ENCODE measurements at regions not wholly inside any gene's neighbourhood (a gene's known extent, or its start where the extent isn't known, plus 50 kb on each side); places are given as distances from the start of the nearest gene placed in this dataset.

DNA sequence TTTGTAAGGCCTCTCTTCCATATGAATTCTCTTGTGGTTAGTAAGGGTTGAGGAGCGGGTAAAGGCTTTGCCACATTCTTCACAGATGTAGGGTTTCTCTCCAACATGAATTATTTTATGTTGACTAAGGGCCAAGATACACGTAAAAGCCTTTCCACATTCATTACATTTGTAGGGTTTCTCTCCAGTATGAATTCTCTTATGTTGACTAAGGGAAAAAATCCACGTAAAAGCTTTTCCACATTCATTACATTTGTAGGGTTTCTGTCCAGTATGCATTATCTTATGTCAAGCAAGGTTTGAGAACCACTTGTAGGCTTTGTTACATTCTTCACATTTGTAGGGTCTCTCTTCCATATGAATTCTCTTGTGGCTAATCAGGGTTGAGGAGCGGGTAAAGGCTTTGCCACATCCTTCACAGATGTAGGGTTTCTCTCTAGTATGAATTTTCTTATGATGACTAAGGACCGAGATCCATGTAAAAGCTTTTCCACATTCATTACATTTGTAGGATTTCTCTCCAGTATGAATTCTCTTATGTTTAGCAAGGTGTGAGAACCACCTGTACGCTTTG, 493.0 kb downstream of the ZNF479 start:
- no peaks in the 10 kb centered on the region for H3K27me3 ChIP-seq (ENCODE audit: control insufficient read depth in 2 of 2, insufficient read depth in 2 of 2, low read length in 2 of 2)
- intact Hi-C loops (cut with micrococcal nuclease) (no loop called here), dilution Hi-C loops (cut with MboI; ENCODE audit: extremely low pct_ligation_motif_present, low sequenced_read_pairs) (no loop called here)
- no peak overlapping the region for H3K4me2 ChIP-seq (ENCODE audit: insufficient read depth, low read length)
- H3K9me1 ChIP-seq (replicated peaks; ENCODE audit: control insufficient read depth, extremely low read depth, insufficient read depth, low read length), result no peaks in the 10 kb centered on the region
- H3K36me3 ChIP-seq (ENCODE audit: control insufficient read depth in 2 of 2, extremely low read depth in 1 of 2, insufficient read depth in 2 of 2, low read length in 2 of 2), result no peaks in the 10 kb centered on the region
- ChIA-PET CTCF (no interaction called here), POLR2A (no interaction called here)
- H2AFZ ChIP-seq (ENCODE audit: low read depth, low read length), result no peak overlapping the region
- TF ChIP-seq EZH2 (IDR thresholded peaks at IDR 0.05; ENCODE audit: borderline replicate concordance, low read depth, low read length, severe bottlenecking), result no peak
- H3K79me2 ChIP-seq (ENCODE audit: control insufficient read depth, insufficient read depth, low read length), result no peaks in the 10 kb centered on the region
- no peak overlapping the region for H3K4me3 ChIP-seq (replicated peaks in 1 of 3; ENCODE audit: insufficient read depth in 1 of 3, low read depth in 1 of 3, low read length in 3 of 3)
- no peaks in the 10 kb centered on the region for H4K20me1 ChIP-seq (replicated peaks; ENCODE audit: control insufficient read depth, extremely low read depth, insufficient read depth, low read length)
- no TSS peak for BruUV-seq (replicated peaks)
- peaks cover 15% of the 10 kb centered on the region for H3K9me3 ChIP-seq (replicated peaks; ENCODE audit: control insufficient read depth, insufficient read depth, low read length)
- FAIRE-seq (no peak), DNase-seq (ENCODE audit: low read depth, low spot score) (no peak)
- no peak overlapping the region for H3K27ac ChIP-seq (ENCODE audit: insufficient read depth, low read depth, low read length)
- no peak overlapping the region for H3K9ac ChIP-seq (replicated peaks; ENCODE audit: extremely low read depth, insufficient read depth, low read length)
- H3K4me1 ChIP-seq (ENCODE audit: control insufficient read depth, extremely low read depth, insufficient read depth, low read length), result no peaks in the 10 kb centered on the region

- Histone ChIP-seq H3K4me2 (ENCODE audit: insufficient read depth, low read length) (no peak overlapping the region), H3K9me3 (replicated peaks; ENCODE audit: control insufficient read depth, insufficient read depth, low read length) (peaks cover 8% of the 10 kb centered on the region), H3K4me1 (ENCODE audit: control insufficient read depth, extremely low read depth, insufficient read depth, low read length) (no peaks in the 10 kb centered on the region), H3K36me3 (ENCODE audit: control insufficient read depth in 2 of 2, extremely low read depth in 1 of 2, insufficient read depth in 2 of 2, low read length in 2 of 2) (no peaks in the 10 kb centered on the region), H3K9ac (replicated peaks; ENCODE audit: extremely low read depth, insufficient read depth, low read length) (no peak overlapping the region), H3K9me1 (replicated peaks; ENCODE audit: control insufficient read depth, extremely low read depth, insufficient read depth, low read length) (no peaks in the 10 kb centered on the region), H3K4me3 (replicated peaks in 1 of 3; ENCODE audit: insufficient read depth in 1 of 3, low read depth in 1 of 3, low read length in 3 of 3) (no peak overlapping the region), H4K20me1 (replicated peaks; ENCODE audit: control insufficient read depth, extremely low read depth, insufficient read depth, low read length) (no peaks in the 10 kb centered on the region), H3K27ac (ENCODE audit: insufficient read depth, low read depth, low read length) (no peak overlapping the region), H3K27me3 (ENCODE audit: control insufficient read depth in 2 of 2, insufficient read depth in 2 of 2, low read length in 2 of 2) (no peaks in the 10 kb centered on the region), H2AFZ (ENCODE audit: low read depth, low read length) (no peak overlapping the region), H3K79me2 (ENCODE audit: control insufficient read depth, insufficient read depth, low read length) (no peaks in the 10 kb centered on the region)
- dilution Hi-C loops (cut with MboI; ENCODE audit: extremely low pct_ligation_motif_present, low sequenced_read_pairs), result no loop called here
- intact Hi-C loops (cut with micrococcal nuclease), result no loop called here
- DNase-seq (ENCODE audit: low read depth, low spot score) (no peak), FAIRE-seq (no peak)
- ChIA-PET CTCF (no interaction called here), POLR2A (no interaction called here)
- TF ChIP-seq MYC (IDR thresholded peaks at IDR 0.05; ENCODE audit: low read depth, low read length) (no peak), JUN (IDR thresholded peaks at IDR 0.05; ENCODE audit: borderline replicate concordance, insufficient read depth, insufficient read length, low read depth) (no peak), POLR2A (IDR thresholded peaks at IDR 0.05; ENCODE audit: low read depth, low read length) (no peak), POLR2AphosphoS5 (IDR thresholded peaks at IDR 0.05; ENCODE audit: insufficient read depth, low read depth, low read length) (no peak), GATA2 (IDR thresholded peaks at IDR 0.05; ENCODE audit: insufficient read depth, insufficient read length, low read depth, low read length) (no peak), MAX (IDR thresholded peaks at IDR 0.05; ENCODE audit: insufficient read depth, insufficient read length) (no peak), FOS (IDR thresholded peaks at IDR 0.05; ENCODE audit: borderline replicate concordance, insufficient read depth, low read length) (no peak), EZH2 (IDR thresholded peaks at IDR 0.05; ENCODE audit: borderline replicate concordance, low read depth, low read length, severe bottlenecking) (no peak)
- TF ChIP-seq, protein P1, sequence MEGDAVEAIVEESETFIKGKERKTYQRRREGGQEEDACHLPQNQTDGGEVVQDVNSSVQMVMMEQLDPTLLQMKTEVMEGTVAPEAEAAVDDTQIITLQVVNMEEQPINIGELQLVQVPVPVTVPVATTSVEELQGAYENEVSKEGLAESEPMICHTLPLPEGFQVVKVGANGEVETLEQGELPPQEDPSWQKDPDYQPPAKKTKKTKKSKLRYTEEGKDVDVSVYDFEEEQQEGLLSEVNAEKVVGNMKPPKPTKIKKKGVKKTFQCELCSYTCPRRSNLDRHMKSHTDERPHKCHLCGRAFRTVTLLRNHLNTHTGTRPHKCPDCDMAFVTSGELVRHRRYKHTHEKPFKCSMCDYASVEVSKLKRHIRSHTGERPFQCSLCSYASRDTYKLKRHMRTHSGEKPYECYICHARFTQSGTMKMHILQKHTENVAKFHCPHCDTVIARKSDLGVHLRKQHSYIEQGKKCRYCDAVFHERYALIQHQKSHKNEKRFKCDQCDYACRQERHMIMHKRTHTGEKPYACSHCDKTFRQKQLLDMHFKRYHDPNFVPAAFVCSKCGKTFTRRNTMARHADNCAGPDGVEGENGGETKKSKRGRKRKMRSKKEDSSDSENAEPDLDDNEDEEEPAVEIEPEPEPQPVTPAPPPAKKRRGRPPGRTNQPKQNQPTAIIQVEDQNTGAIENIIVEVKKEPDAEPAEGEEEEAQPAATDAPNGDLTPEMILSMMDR (IDR thresholded peaks at IDR 0.05; ENCODE audit: extremely low read depth in 1 of 2, insufficient read depth in 1 of 2, low read depth in 1 of 2, low read length in 2 of 2), result no peak
- no TSS peak for BruUV-seq (replicated peaks)
These were observed 493.7 kb upstream of the NUPR2 start for GRCh38 chr7:56609852-56610355.
